Gastroesophageal sphincter (tissue), 3 donors: ENCODE measurements at regions not wholly inside any gene's neighbourhood (a gene's known extent, or its start where the extent isn't known, plus 50 kb on each side); places are given as distances from the start of the nearest gene placed in this dataset.

Source experiments
- CTCF ChIP-seq, 4 experiments: fragments of 200-600 bp in 2 of 4; fragments of 450-650 bp in 2 of 4; sonication (generic) in 1 of 4; IDR thresholded peaks; one replicate each; pipeline ENCODE4 v1.5.1; 2017 to 2019; ENCODE audit warnings: antibody characterized with exemption in 4 of 4, mild to moderate bottlenecking in 2 of 4, moderate library complexity in 2 of 4
- EP300 ChIP-seq: sonication (generic); formaldehyde crosslinking; IDR thresholded peaks from one replicate; pipeline ENCODE4 v1.6.1; 2017; ENCODE audit warnings: antibody characterized with exemption, mild to moderate bottlenecking
- POLR2A ChIP-seq, 2 donors: fragments of 450-650 bp; IDR thresholded peaks; one replicate each; pipeline ENCODE4 v1.6.1; 2017; ENCODE audit warnings: antibody characterized with exemption in 2 of 2, mild to moderate bottlenecking in 2 of 2, moderate library complexity in 1 of 2
- POLR2AphosphoS5 ChIP-seq: sonication (generic); formaldehyde crosslinking; IDR thresholded peaks from one replicate; pipeline ENCODE4 v1.6.1; 2017; ENCODE audit warnings: antibody characterized with exemption

GRCh38 chr4:8725845-8726244 is 133.3 kb downstream of the CPZ start:
- no peak for TF ChIP-seq CTCF (IDR thresholded peaks at IDR 0.05)
- TF ChIP-seq POLR2A (IDR thresholded peaks at IDR 0.05) = no peak
- no peak for TF ChIP-seq POLR2AphosphoS5
- no peak for TF ChIP-seq EP300
